IMR-90 (cell line): ENCODE measurements at regions not wholly inside any gene's neighbourhood (a gene's known extent, or its start where the extent isn't known, plus 50 kb on each side); places are given as distances from the start of the nearest gene placed in this dataset.

Source experiments
- BHLHE40 ChIP-seq: fragments of 150-350 bp; IDR thresholded peaks from 2 replicates; pipeline ENCODE4 v1.6.1; 2016; ENCODE audit warnings: mild to moderate bottlenecking, low read depth, low read length
- CTCF ChIP-seq: conservative IDR thresholded peaks from 2 replicates; pipeline ENCODE4 v1.5.1; 2012; ENCODE audit warnings: mild to moderate bottlenecking, low read depth, low read length, improper control_type of control experiment
- MAFK ChIP-seq: IDR thresholded peaks from 2 replicates; pipeline ENCODE4 v1.6.1; 2012; ENCODE audit warnings: low read depth, low read length, improper control_type of control experiment
- MXI1 ChIP-seq: IDR thresholded peaks from 2 replicates; pipeline ENCODE4 v1.6.1; 2012; ENCODE audit warnings: low read depth, mild to moderate bottlenecking, low read length, moderate library complexity, borderline replicate concordance
- POLR2A ChIP-seq: IDR thresholded peaks from 2 replicates; pipeline ENCODE4 v1.6.1; 2012; ENCODE audit warnings: mild to moderate bottlenecking, low read depth, low read length
- USF2 ChIP-seq: fragments of 150-350 bp; IDR thresholded peaks from 2 replicates; pipeline ENCODE4 v1.6.1; 2017; ENCODE audit warnings: mild to moderate bottlenecking, antibody characterized with exemption, low read length, low read depth

- TF ChIP-seq POLR2A, result no peak
- no peak for TF ChIP-seq CTCF
- no peak for TF ChIP-seq MXI1
- TF ChIP-seq MAFK, result no peak
- no peak for TF ChIP-seq USF2
- no peak for TF ChIP-seq BHLHE40
Observed at GRCh38 chr6:44511126-44511525, 123.6 kb downstream of the CDC5L start.
